ENCODE measurements at regions not wholly inside any gene's neighbourhood (a gene's known extent, or its start where the extent isn't known, plus 50 kb on each side); places are given as distances from the start of the nearest gene placed in this dataset.

DNA sequence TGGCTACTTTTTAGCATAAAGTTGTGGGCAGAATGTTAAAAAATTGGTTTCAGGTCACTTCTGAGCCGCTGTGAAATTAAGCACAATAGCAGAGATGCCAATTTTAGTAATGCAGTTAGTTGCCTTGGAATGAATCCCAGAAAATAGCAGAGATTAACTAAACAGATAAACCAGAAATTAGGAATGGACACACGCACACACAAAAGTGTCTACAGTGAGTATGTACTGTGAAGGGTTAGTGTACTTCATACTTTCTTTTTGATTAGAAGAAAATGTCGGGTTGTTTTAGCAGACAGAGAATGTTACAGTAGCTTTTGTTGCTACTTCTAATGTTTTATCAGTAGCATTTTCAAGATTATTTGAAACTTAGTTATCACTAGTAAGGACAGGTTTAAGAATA lies 106.7 kb downstream of the LEPR start:
- peak; percentile 90 for DNase-seq
- peak overlapping the region; percentile 85 for H3K4me3 Mint-ChIP-seq
- H3K27me3 Mint-ChIP-seq (ENCODE audit: insufficient read depth) = no peaks in the 10 kb centered on the region
- peaks cover 44% of the 10 kb centered on the region for H3K4me1 Mint-ChIP-seq (ENCODE audit: low read depth)
- peak overlapping the region; percentile 92 for H3K27ac Mint-ChIP-seq
- TF ChIP-seq, protein P1, sequence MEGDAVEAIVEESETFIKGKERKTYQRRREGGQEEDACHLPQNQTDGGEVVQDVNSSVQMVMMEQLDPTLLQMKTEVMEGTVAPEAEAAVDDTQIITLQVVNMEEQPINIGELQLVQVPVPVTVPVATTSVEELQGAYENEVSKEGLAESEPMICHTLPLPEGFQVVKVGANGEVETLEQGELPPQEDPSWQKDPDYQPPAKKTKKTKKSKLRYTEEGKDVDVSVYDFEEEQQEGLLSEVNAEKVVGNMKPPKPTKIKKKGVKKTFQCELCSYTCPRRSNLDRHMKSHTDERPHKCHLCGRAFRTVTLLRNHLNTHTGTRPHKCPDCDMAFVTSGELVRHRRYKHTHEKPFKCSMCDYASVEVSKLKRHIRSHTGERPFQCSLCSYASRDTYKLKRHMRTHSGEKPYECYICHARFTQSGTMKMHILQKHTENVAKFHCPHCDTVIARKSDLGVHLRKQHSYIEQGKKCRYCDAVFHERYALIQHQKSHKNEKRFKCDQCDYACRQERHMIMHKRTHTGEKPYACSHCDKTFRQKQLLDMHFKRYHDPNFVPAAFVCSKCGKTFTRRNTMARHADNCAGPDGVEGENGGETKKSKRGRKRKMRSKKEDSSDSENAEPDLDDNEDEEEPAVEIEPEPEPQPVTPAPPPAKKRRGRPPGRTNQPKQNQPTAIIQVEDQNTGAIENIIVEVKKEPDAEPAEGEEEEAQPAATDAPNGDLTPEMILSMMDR (IDR thresholded peaks at IDR 0.05) = no peak
- no peaks in the 10 kb centered on the region for H3K9me3 Mint-ChIP-seq
- peaks cover 18% of the 10 kb centered on the region for H3K36me3 Mint-ChIP-seq (ENCODE audit: low read depth)

DNA sequence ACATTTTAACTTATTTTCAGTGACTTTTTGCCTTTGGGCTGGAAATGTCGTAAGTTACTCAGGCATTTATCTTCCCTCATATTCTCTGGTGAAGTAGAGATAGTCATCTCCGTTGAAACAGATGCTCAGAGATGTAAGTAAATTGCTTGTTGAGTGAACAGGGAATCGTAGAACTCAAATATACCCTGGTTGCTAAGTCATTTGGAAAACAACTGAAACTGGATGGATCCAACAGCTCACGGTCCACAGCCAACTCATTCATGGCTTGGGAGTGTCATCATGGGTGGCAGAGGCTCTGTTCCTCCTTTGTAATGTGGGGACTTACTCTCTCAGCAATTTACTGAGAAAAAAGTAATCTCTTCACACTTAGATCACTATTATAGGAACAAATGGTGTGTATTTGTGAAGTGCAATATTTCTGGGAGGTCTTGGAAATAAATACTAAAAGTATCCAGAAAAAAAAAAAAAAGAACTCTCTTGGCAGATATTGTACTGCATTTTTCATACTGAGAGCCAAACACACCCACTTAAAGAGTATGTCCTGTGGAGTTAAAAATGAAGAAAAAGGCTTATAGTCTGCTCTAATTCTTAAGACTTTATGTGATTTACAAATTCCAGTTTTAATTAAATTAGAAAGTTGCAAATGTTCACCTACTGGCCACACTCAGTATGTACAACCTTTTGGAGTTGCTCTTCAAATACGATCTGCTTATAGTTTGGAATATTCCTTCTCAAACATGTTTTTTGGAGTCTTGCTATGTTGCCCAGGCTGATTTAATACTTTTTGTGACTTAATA lies 107.4 kb downstream of the LEPR start:
- peak; percentile 89 for DNase-seq

DNA sequence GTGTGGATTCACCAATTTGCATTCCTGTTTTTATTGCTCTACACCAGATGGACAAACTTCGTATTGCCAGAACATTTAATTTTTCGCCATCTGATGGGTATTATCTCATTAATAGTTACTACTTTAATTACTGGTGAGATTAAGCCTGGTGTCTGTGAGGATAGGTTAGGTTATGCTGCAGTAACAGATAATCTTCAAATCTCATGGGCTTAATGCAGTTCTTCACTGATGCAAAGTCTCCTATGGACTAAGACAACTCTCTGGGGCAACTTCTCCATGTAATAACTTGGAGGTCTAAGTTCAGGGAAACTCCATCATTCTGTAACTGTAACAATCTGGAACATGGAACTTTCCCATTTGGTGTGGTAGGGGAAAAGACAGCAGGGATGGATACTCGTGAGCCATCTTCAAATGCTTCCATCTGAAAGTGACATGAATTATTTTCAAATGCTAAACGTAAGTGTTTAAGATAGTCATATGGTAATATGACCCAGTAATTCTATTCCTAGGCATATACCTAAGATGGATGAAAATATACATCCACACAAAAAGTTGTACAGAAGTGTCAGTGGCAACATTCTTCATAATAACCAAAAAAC lies 111.6 kb downstream of the LEPR start:
- Mint-ChIP-seq H3K9me3 (no peaks in the 10 kb centered on the region), H3K27me3 (ENCODE audit: insufficient read depth) (no peaks in the 10 kb centered on the region), H3K36me3 (ENCODE audit: low read depth) (peaks cover 25% of the 10 kb centered on the region), H3K27ac (no peak overlapping the region), H3K4me3 (no peak overlapping the region), H3K4me1 (ENCODE audit: low read depth) (peaks cover 21% of the 10 kb centered on the region)
- DNase-seq = no peak
- TF ChIP-seq, protein P1 (IDR thresholded peaks at IDR 0.05) = no peak

More for the DNA sequence above, 107.4 kb downstream of the LEPR start:
- Mint-ChIP-seq H3K36me3 (ENCODE audit: low read depth) (peaks cover 24% of the 10 kb centered on the region), H3K9me3 (no peaks in the 10 kb centered on the region), H3K4me1 (ENCODE audit: low read depth) (peaks cover 37% of the 10 kb centered on the region), H3K27me3 (ENCODE audit: insufficient read depth) (no peaks in the 10 kb centered on the region), H3K4me3 (peak overlapping the region; percentile 85), H3K27ac (peak overlapping the region; percentile 92)
- TF ChIP-seq, protein P1 (IDR thresholded peaks at IDR 0.05) = peak; percentile 83

DNA sequence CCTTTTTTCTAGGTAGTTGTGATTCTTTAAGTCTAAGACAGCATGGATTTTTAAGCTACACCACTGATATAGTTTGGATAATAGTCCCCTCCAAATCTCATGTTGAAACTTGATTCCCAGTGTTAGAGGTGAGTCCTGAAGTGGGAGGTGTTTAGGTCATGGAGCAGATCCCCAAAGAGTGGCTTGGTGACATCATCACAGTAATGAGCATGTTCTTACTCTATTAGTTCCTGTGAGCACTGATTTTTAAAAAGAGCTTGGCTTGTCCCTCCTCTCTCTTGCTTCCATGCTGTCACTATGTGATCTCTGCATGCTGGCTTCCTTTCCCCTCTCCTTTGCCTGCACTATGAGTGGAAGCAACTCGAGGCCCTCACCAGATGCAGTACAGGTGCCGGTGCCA lies 115.5 kb downstream of the LEPR start:
- H3K9me3 Mint-ChIP-seq = no peaks in the 10 kb centered on the region
- no peaks in the 10 kb centered on the region for H3K27me3 Mint-ChIP-seq (ENCODE audit: insufficient read depth)
- peaks cover 20% of the 10 kb centered on the region for H3K36me3 Mint-ChIP-seq (ENCODE audit: low read depth)
- peaks cover 32% of the 10 kb centered on the region for H3K4me1 Mint-ChIP-seq (ENCODE audit: low read depth)
- TF ChIP-seq, protein P1 (IDR thresholded peaks at IDR 0.05) = no peak
- H3K4me3 Mint-ChIP-seq = no peak overlapping the region
- DNase-seq = no peak
- H3K27ac Mint-ChIP-seq = no peak overlapping the region

DNA sequence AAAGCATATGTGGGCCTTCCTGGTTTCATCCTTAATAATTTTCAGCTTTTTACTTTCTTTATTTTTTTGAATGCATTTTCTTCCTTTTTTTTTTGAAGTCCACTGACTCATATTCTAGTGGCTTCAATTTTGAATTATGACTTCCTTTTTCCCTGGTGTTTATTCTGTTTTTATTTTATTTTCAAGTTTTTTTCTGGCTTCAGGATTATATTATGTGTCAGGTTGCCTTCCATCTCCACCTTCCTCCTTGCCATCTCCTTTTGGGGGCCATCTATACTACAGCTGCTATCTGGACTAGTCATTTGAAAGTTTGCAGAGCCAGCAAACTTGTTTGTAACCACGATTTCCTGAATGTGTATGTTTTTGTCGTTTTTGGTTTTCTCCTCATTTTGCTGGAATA lies 117.6 kb downstream of the LEPR start:
- Mint-ChIP-seq H3K36me3 (ENCODE audit: low read depth) (peaks cover 12% of the 10 kb centered on the region), H3K4me3 (peak overlapping the region; percentile 12; the same call in 1 of the 2 replicates), H3K4me1 (ENCODE audit: low read depth) (peaks cover 37% of the 10 kb centered on the region), H3K27me3 (ENCODE audit: insufficient read depth) (no peaks in the 10 kb centered on the region), H3K9me3 (no peaks in the 10 kb centered on the region), H3K27ac (peak overlapping the region; percentile 37; the same call in 1 of the 2 replicates)
- TF ChIP-seq, protein P1 (IDR thresholded peaks at IDR 0.05) = no peak
- DNase-seq = no peak
